OCI-LY3 (cell line): ENCODE measurements at regions not wholly inside any gene's neighbourhood (a gene's known extent, or its start where the extent isn't known, plus 50 kb on each side); places are given as distances from the start of the nearest gene placed in this dataset.

Experiments
- H2AFZ ChIP-seq: fragments of 200-600, 300-600 bp; shearing (Covaris generic); 2 replicates; pipeline ENCODE4 v1.6.0; 2014; ENCODE audit warnings: antibody characterized with exemption, low read depth, low read length
- H3K27ac ChIP-seq: fragments of 200-600, 300-600 bp; sonication (generic); 2 replicates; pipeline ENCODE4 v1.5.1; 2014; ENCODE audit warnings: mild to moderate bottlenecking, low read length, moderate library complexity, mixed read lengths
- H3K27me3 ChIP-seq: fragments of 200-600, 300-600 bp; sonication (generic); 2 replicates; pipeline ENCODE4 v1.6.1; 2014; ENCODE audit warnings: low read depth, low read length, mixed read lengths
- H3K36me3 ChIP-seq: fragments of 200-600, 300-600 bp; sonication (generic); replicated peaks from 2 replicates; pipeline ENCODE3; 2014; ENCODE audit warnings: low read depth, low read length, mixed read lengths
- H3K4me1 ChIP-seq: fragments of 300-600, 200-600 bp; sonication (generic); 2 replicates; pipeline ENCODE4 v1.6.1; 2014; ENCODE audit warnings: low read length, mixed read lengths
- H3K4me2 ChIP-seq: fragments of 200-600, 300-600 bp; sonication (generic); 2 replicates; pipeline ENCODE4 v1.6.1; 2014; ENCODE audit warnings: low read length, mixed read lengths
- H3K4me3 ChIP-seq: fragments of 300-600, 200-600 bp; sonication (generic); 2 replicates; pipeline ENCODE4 v1.5.1; 2014; ENCODE audit warnings: antibody characterized with exemption, mild to moderate bottlenecking, low read length, moderate library complexity
- H3K79me2 ChIP-seq: fragments of 300-600, 200-600 bp; shearing (Covaris generic); 2 replicates; pipeline ENCODE4 v1.6.1; 2014; ENCODE audit warnings: mild to moderate bottlenecking, low read length, mixed read lengths
- H3K9ac ChIP-seq: fragments of 300-600, 200-600 bp; shearing (Covaris generic); 2 replicates; pipeline ENCODE4 v1.6.0; 2014; ENCODE audit warnings: mild to moderate bottlenecking, low read length, moderate library complexity
- H3K9me3 ChIP-seq: fragments of 200-600, 300-600 bp; shearing (Covaris generic); 2 replicates; pipeline ENCODE4 v1.6.1; 2014; ENCODE audit warnings: low read length, mixed read lengths; ENCODE audit not compliant: insufficient read depth
- H4K20me1 ChIP-seq: fragments of 200-600, 300-600 bp; sonication (generic); 2 replicates; pipeline ENCODE4 v1.6.1; 2016; ENCODE audit warnings: low read length, mixed read lengths; ENCODE audit not compliant: insufficient read depth
- CTCF ChIP-seq: fragments of 200-600, 300-600 bp; sonication (generic); IDR thresholded peaks from 2 replicates; pipeline ENCODE4 v1.5.1; 2014; ENCODE audit warnings: antibody characterized with exemption, low read length, low read depth
- EZH2phosphoT487 ChIP-seq: fragments of 200-600 bp; shearing (Covaris generic); IDR thresholded peaks from 2 replicates; pipeline ENCODE4 v1.6.1; 2018; ENCODE audit warnings: antibody characterized with exemption, mixed run types, low read depth

GRCh38 chr3:152218602-152219001 is 50.1 kb upstream of the MBNL1 start:
- Histone ChIP-seq H3K79me2 (no peaks in the 10 kb centered on the region), H3K36me3 (no peaks in the 10 kb centered on the region), H3K9ac (no peak overlapping the region), H2AFZ (no peak overlapping the region), H3K4me3 (no peak overlapping the region), H3K9me3 (no peaks in the 10 kb centered on the region), H4K20me1 (no peaks in the 10 kb centered on the region), H3K27me3 (no peaks in the 10 kb centered on the region), H3K4me2 (no peak overlapping the region), H3K27ac (no peak overlapping the region), H3K4me1 (peaks cover 28% of the 10 kb centered on the region)
- TF ChIP-seq CTCF, result no peak
- no peak for TF ChIP-seq EZH2phosphoT487
